AG09309 (cell line): ENCODE measurements at regions not wholly inside any gene's neighbourhood (a gene's known extent, or its start where the extent isn't known, plus 50 kb on each side); places are given as distances from the start of the nearest gene placed in this dataset.

ENCODE experiments used
- DNase-seq: peaks from one replicate; pipeline ENCODE4 v3.0.0-alpha.2; 2010; ENCODE audit warnings: low read depth
- H3K4me3 ChIP-seq: 2 replicates; pipeline ENCODE4 v1.5.1; 2011; ENCODE audit warnings: mild to moderate bottlenecking, low read depth, low read length, moderate library complexity; ENCODE audit not compliant: control insufficient read depth
- TF ChIP-seq, protein P1 (sequence below): IDR thresholded peaks from 2 replicates; pipeline ENCODE4 v1.5.1; 2011; ENCODE audit warnings: mild to moderate bottlenecking, low read depth, low read length, inconsistent platforms; ENCODE audit not compliant: insufficient read depth, control insufficient read depth; ENCODE audit errors: missing control alignments

DNA sequence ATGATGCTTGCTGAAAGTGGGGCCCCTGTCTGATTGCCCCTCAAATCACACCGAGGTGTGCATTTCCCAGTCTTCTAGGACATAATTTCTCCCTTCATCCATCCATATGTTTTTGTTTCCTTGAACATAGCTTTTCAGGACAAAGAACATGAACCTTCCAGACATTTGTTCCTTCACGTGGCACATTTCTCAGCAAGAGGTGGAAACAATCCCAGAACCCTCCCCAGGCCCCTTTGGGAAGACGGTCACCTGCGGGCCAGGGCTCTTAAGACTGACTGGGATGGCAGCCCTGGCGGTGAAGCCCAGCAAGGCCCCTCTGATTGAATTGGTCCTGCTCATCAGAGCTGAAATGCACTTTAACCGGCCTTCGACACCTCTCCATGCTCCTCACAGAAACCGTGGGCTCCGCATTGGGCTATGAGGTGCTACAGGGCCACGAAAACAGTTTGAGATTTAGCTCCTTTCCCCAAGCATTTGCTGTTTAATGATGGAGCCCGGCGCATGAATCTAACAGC, 522.5 kb upstream of the DPP6 start:
- DNase-seq: no peak
- TF ChIP-seq, protein P1, sequence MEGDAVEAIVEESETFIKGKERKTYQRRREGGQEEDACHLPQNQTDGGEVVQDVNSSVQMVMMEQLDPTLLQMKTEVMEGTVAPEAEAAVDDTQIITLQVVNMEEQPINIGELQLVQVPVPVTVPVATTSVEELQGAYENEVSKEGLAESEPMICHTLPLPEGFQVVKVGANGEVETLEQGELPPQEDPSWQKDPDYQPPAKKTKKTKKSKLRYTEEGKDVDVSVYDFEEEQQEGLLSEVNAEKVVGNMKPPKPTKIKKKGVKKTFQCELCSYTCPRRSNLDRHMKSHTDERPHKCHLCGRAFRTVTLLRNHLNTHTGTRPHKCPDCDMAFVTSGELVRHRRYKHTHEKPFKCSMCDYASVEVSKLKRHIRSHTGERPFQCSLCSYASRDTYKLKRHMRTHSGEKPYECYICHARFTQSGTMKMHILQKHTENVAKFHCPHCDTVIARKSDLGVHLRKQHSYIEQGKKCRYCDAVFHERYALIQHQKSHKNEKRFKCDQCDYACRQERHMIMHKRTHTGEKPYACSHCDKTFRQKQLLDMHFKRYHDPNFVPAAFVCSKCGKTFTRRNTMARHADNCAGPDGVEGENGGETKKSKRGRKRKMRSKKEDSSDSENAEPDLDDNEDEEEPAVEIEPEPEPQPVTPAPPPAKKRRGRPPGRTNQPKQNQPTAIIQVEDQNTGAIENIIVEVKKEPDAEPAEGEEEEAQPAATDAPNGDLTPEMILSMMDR: no peak
- H3K4me3 ChIP-seq: no peak overlapping the region

DNA sequence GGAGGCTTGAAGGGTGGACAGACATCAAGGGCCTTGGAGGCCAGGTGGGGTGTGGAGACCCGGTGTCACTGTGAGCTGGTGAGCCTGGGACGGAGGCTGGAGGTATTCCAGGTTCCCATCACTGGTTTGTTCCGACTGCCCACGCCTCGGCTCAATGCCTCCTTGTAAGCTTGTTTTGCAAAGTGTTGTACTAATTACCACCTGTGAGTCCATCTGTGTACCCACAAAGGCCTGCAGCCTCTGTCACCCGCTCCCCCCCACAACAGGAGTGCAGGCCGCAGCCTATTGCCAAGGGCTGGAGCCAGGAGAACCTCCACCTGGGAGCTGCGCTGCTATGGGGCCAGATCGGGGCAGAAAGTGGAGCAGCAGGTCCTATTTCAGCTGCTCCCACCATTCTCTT, 521.8 kb upstream of the DPP6 start:
- H3K4me3 ChIP-seq: no peak overlapping the region
- TF ChIP-seq, protein P1: no peak
- no peak for DNase-seq

DNA sequence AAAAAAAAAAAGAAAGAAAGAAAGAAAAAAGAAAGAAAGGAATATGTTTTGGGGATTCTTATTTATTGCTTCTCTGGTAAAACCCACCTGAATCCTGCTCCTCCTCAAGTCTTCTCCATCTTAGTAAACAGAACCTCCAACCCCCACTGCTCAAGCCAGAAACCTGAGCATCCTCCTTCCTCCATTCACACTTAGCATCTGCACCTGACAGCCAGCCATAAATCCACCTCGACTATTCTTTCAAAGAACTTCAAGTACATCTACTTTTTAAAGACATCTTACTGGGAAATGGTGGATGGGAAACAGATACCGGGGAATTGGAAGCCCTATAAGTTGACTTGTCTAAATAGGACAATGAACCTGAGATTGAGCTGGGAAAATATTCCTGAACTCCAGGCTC, 519.9 kb upstream of the DPP6 start:
- TF ChIP-seq, protein P1: no peak
- DNase-seq: no peak
- H3K4me3 ChIP-seq: no peak overlapping the region

DNA sequence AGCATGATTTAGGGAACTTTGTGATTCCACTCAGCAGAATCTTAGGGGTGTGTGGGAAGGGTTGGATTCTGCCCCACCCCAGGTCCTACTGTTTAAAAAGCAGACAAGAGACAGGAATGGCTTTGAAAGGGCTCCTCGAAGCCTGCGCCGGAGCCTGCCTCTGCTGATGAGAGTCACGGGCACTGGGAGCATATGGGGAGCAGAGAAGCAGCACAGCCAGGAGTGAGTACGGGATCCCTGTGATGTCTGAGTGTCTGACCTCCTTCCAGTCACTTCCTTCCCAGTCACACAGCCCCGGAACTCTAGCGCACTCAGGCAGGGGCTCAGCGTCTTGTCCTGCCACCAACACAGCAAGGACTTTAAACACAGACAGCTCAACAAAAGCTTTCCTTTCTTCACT, 514.9 kb upstream of the DPP6 start:
- TF ChIP-seq, protein P1: no peak
- no peak overlapping the region for H3K4me3 ChIP-seq
- no peak for DNase-seq

DNA sequence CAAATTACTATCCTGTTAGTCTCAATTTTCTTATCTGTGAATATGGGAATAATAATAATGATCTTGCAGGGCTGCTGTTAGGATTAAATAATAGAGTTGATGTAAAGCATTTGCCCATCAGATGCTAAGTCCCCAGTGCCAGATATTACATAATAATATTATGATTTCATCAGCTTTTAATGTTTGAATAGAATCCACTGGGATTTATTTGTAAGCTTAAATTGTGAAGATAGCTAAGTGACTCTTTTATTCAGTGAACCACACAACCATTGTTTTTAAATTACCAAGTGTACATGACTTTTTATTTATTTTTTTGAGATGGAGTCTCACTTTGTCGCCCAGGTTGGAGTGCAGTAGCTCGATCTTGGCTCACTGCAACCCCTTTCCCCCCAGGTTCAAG, 510.3 kb upstream of the DPP6 start:
- no peak for DNase-seq
- H3K4me3 ChIP-seq: no peak overlapping the region
- TF ChIP-seq, protein P1: no peak

DNA sequence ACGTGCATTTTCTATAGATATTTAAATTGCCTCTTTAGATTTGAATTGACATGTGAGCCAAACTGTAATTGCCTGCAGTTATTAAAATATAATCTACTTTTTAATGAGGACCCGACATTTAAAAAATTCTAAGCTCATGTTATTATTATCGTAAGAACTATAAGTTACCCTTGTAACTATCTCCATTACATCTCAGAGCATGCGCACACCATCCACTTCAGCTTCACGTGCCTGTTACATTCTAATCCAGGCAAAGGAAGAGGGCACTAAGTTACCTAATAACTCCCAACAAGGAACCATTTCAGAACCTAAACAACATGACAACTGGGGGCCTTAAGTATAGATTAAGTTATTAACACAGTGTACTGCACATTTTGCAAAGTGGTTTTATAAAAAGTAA, 509.0 kb upstream of the DPP6 start:
- DNase-seq: no peak
- TF ChIP-seq, protein P1: no peak
- no peak overlapping the region for H3K4me3 ChIP-seq

DNA sequence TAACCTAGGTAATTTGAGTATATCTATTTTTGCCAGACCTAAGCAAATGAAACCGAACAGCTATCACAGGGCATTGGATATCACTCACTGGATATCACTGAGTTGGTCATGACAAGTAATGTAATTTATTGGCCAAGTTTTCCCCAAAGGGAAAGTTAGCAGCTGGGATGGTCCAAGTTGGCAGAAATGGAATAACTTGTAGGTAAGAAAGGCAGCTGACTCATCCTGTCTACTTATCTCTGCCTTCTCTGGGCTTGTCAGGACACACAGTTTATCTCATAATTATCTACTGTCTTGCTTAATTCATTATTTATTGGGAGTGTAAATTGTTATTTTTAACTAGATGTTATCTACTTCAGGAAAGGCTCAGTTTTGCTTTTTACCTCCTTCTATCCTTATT, 502.0 kb upstream of the DPP6 start:
- TF ChIP-seq, protein P1: no peak
- no peak overlapping the region for H3K4me3 ChIP-seq
- DNase-seq: no peak
